ENCODE measurements at regions not wholly inside any gene's neighbourhood (a gene's known extent, or its start where the extent isn't known, plus 50 kb on each side); places are given as distances from the start of the nearest gene placed in this dataset.

- H2AFZ ChIP-seq (ENCODE audit: control insufficient read depth, low read depth, low read length): no peak overlapping the region
- H3K4me2 ChIP-seq (ENCODE audit: control insufficient read depth, insufficient read depth): no peak overlapping the region
- SMC1A ChIA-PET (ENCODE audit: uncharacterized antibody, unreplicated experiment): no interaction called here
- WGBS (ENCODE audit: insufficient coverage, insufficient replicate concordance, low lambda C conversion rate, missing lambda C conversion rate): 1% methylated on average over 4 of the region's 4 CpGs
- H3K4me3 ChIP-seq: no peak overlapping the region
- no peaks in the 10 kb centered on the region for H3K4me1 ChIP-seq (ENCODE audit: control insufficient read depth, insufficient read depth, low read length)
- intact Hi-C loops (cut with micrococcal nuclease; ENCODE audit: unreplicated experiment) (no loop called here), in situ Hi-C loops (cut with MboI) (no loop called here)
- BruUV-seq (replicated peaks): no TSS peak
- H3K79me2 ChIP-seq (ENCODE audit: control insufficient read depth, insufficient read depth, low read length): no peaks in the 10 kb centered on the region
- H3K9ac ChIP-seq (ENCODE audit: control insufficient read depth, insufficient read depth, low read length): no peak overlapping the region
- H3K9me3 ChIP-seq (replicated peaks; ENCODE audit: control insufficient read depth, insufficient read depth, low read length): no peaks in the 10 kb centered on the region
- FAIRE-seq (no peak), ATAC-seq (no peak), DNase-seq (ENCODE audit: low read depth, low spot score) (no peak)
- H4K20me1 ChIP-seq (ENCODE audit: control insufficient read depth, insufficient read depth): no peaks in the 10 kb centered on the region
- no peaks in the 10 kb centered on the region for H3K36me3 ChIP-seq (ENCODE audit: control insufficient read depth in 2 of 2, insufficient read depth in 2 of 2, low read length in 1 of 2)
- POLR2A ChIA-PET: no interaction called here
- H3K27ac ChIP-seq (ENCODE audit: control insufficient read depth, insufficient read depth): no peak overlapping the region
- RAD21 ChIA-PET (ENCODE audit: unreplicated experiment): no interaction called here
- no peaks in the 10 kb centered on the region for H3K27me3 ChIP-seq (replicated peaks in 1 of 2; ENCODE audit: control insufficient read depth in 2 of 2, insufficient read depth in 2 of 2, low read length in 1 of 2)
- CTCF ChIA-PET: no interaction called here
- TF ChIP-seq KLF5 (IDR thresholded peaks at IDR 0.05; ENCODE audit: partially characterized antibody) (no peak), CBX5 (IDR thresholded peaks at IDR 0.05; ENCODE audit: low read depth) (no peak), JUNB (IDR thresholded peaks at IDR 0.05) (no peak), NFYB (IDR thresholded peaks at IDR 0.05; ENCODE audit: insufficient read depth, low read depth, low read length) (no peak), ZNF384 (IDR thresholded peaks at IDR 0.05; ENCODE audit: borderline replicate concordance, low read depth, low read length) (no peak), BCL11A (IDR thresholded peaks at IDR 0.05; ENCODE audit: low read depth, low read length) (no peak), BHLHE40 (IDR thresholded peaks at IDR 0.05; ENCODE audit: borderline replicate concordance in 1 of 2, low read depth in 2 of 2, low read length in 1 of 2) (no peak), BACH1 (IDR thresholded peaks at IDR 0.05; ENCODE audit: borderline replicate concordance) (no peak), BCLAF1 (IDR thresholded peaks at IDR 0.05) (no peak), YBX1 (IDR thresholded peaks at IDR 0.05) (no peak), WRNIP1 (IDR thresholded peaks at IDR 0.05; ENCODE audit: borderline replicate concordance, low read depth, low read length) (no peak), YY1 (IDR thresholded peaks at IDR 0.05; ENCODE audit: low read depth, low read length) (no peak), SIX5 (IDR thresholded peaks at IDR 0.05; ENCODE audit: low read depth, low read length, severe bottlenecking) (no peak), SMC3 (IDR thresholded peaks at IDR 0.05; ENCODE audit: borderline replicate concordance, low read length) (no peak), SIN3A (IDR thresholded peaks at IDR 0.05; ENCODE audit: low read depth, low read length) (no peak), NFYA (IDR thresholded peaks at IDR 0.05; ENCODE audit: borderline replicate concordance, low read depth, low read length) (no peak), CHD1 (IDR thresholded peaks at IDR 0.05; ENCODE audit: low read depth, low read length) (no peak)
- TF ChIP-seq, protein P1, sequence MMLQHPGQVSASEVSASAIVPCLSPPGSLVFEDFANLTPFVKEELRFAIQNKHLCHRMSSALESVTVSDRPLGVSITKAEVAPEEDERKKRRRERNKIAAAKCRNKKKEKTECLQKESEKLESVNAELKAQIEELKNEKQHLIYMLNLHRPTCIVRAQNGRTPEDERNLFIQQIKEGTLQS (IDR thresholded peaks at IDR 0.05; ENCODE audit: borderline replicate concordance, extremely low read depth, low read depth, low read length): no peak
Measured at GRCh38 chr3:66098436-66098835, 59.7 kb upstream of the MAGI1 start.

Measured in GM12878 (cell line).